SK-N-SH treated with all-trans-retinoic acid at 6 μM for 48 hours (cell line): ENCODE measurements at regions not wholly inside any gene's neighbourhood (a gene's known extent, or its start where the extent isn't known, plus 50 kb on each side); places are given as distances from the start of the nearest gene placed in this dataset.
"Not testable (repeated sequence)": the region's sequence is repeated elsewhere in the genome, so short reads cannot be mapped to it uniquely, and the experiment has no call there.

Experiments
- ATAC-seq: fragments of 200-7000 bp; cut with Tn5 transposase; 3 replicates; pipeline ENCODE4 v1.9.1; 2020; ENCODE audit warnings: mild to moderate bottlenecking, moderate library complexity
- ARNTL ChIP-seq: fragments of 450-650 bp; formaldehyde crosslinking; IDR thresholded peaks from 2 replicates; pipeline ENCODE4 v1.5.0; 2020; ENCODE audit warnings: low read depth, mild to moderate bottlenecking, moderate library complexity, borderline replicate concordance
- BACH2 ChIP-seq: fragments of 250-450 bp; sonication (Bioruptor Pico); IDR thresholded peaks from 2 replicates; pipeline ENCODE4 v1.9.0; 2021; ENCODE audit warnings: mild to moderate bottlenecking, borderline replicate concordance
- CREB5 ChIP-seq: fragments of 250-450 bp; sonication (Bioruptor Pico); IDR thresholded peaks from 2 replicates; pipeline ENCODE4 v1.5.1; 2020; ENCODE audit warnings: low read depth, mild to moderate bottlenecking, moderate library complexity
- CSDC2 ChIP-seq: fragments of 250-450 bp; sonication (Bioruptor Pico); IDR thresholded peaks from 2 replicates; pipeline ENCODE4 v1.5.0; 2020; ENCODE audit warnings: mild to moderate bottlenecking, moderate library complexity
- ESRRG ChIP-seq: fragments of 250-450 bp; sonication (Bioruptor Pico); IDR thresholded peaks from 2 replicates; pipeline ENCODE4 v1.6.1; 2021; ENCODE audit warnings: mild to moderate bottlenecking
- ISL1 ChIP-seq: fragments of 250-450 bp; sonication (Bioruptor Pico); IDR thresholded peaks from 2 replicates; pipeline ENCODE4 v2.1.2; 2022; ENCODE audit warnings: mild to moderate bottlenecking, moderate library complexity
- OSR1 ChIP-seq: fragments of 250-450 bp; sonication (Bioruptor Pico); IDR thresholded peaks from 2 replicates; pipeline ENCODE4 v1.8.0; 2022; ENCODE audit warnings: moderate library complexity, mild to moderate bottlenecking, inconsistent platforms
- PPARA ChIP-seq: fragments of 250-450 bp; sonication (Bioruptor Pico); IDR thresholded peaks from 2 replicates; pipeline ENCODE4 v1.5.0; 2020; ENCODE audit warnings: mild to moderate bottlenecking, borderline replicate concordance
- RARB ChIP-seq: fragments of 250-450 bp; sonication (Bioruptor Pico); IDR thresholded peaks from 2 replicates; pipeline ENCODE4 v1.8.0; 2021; ENCODE audit warnings: mild to moderate bottlenecking, moderate library complexity
- SNAI2 ChIP-seq: fragments of 250-450 bp; sonication (Bioruptor Pico); IDR thresholded peaks from 2 replicates; pipeline ENCODE4 v1.5.0; 2020; ENCODE audit warnings: mild to moderate bottlenecking, moderate library complexity
- TOX ChIP-seq: fragments of 250-450 bp; sonication (Bioruptor Pico); IDR thresholded peaks from 2 replicates; pipeline ENCODE4 v1.8.0; 2021; ENCODE audit warnings: mild to moderate bottlenecking, moderate library complexity, borderline replicate concordance
- TSHZ2 ChIP-seq: fragments of 250-450 bp; sonication (Bioruptor Pico); IDR thresholded peaks from 2 replicates; pipeline ENCODE4 v1.5.0; 2020; ENCODE audit warnings: mild to moderate bottlenecking, moderate library complexity
- ZC3H10 ChIP-seq: fragments of 250-450 bp; sonication (Bioruptor Pico); IDR thresholded peaks from 2 replicates; pipeline ENCODE4 v1.5.1; 2021; ENCODE audit warnings: mild to moderate bottlenecking, moderate library complexity
- ZFP3 ChIP-seq: fragments of 250-450 bp; sonication (Bioruptor Pico); IDR thresholded peaks from 2 replicates; pipeline ENCODE4 v1.5.0; 2020; ENCODE audit warnings: mild to moderate bottlenecking, moderate library complexity
- ZFP30 ChIP-seq: fragments of 450-650 bp; formaldehyde crosslinking; IDR thresholded peaks from 2 replicates; pipeline ENCODE4 v1.5.0; 2022; ENCODE audit warnings: mild to moderate bottlenecking, moderate library complexity
- ZNF565 ChIP-seq: fragments of 450-650 bp; formaldehyde crosslinking; conservative IDR thresholded peaks from 2 replicates; pipeline ENCODE4 v1.5.0; 2020; ENCODE audit warnings: low read depth, mild to moderate bottlenecking, moderate library complexity
- ZNF70 ChIP-seq: fragments of 450-650 bp; formaldehyde crosslinking; IDR thresholded peaks from 2 replicates; pipeline ENCODE4 v1.5.0; 2020; ENCODE audit warnings: mild to moderate bottlenecking, moderate library complexity
- ZNF8 ChIP-seq: fragments of 450-650 bp; formaldehyde crosslinking; IDR thresholded peaks from 2 replicates; pipeline ENCODE4 v1.5.0; 2020; ENCODE audit warnings: mild to moderate bottlenecking, moderate library complexity
- TF ChIP-seq, protein P1 (sequence below): fragments of 250-450 bp; sonication (Bioruptor Pico); IDR thresholded peaks from 2 replicates; pipeline ENCODE4 v1.8.0; 2020; ENCODE audit warnings: mild to moderate bottlenecking, moderate library complexity, borderline replicate concordance

DNA sequence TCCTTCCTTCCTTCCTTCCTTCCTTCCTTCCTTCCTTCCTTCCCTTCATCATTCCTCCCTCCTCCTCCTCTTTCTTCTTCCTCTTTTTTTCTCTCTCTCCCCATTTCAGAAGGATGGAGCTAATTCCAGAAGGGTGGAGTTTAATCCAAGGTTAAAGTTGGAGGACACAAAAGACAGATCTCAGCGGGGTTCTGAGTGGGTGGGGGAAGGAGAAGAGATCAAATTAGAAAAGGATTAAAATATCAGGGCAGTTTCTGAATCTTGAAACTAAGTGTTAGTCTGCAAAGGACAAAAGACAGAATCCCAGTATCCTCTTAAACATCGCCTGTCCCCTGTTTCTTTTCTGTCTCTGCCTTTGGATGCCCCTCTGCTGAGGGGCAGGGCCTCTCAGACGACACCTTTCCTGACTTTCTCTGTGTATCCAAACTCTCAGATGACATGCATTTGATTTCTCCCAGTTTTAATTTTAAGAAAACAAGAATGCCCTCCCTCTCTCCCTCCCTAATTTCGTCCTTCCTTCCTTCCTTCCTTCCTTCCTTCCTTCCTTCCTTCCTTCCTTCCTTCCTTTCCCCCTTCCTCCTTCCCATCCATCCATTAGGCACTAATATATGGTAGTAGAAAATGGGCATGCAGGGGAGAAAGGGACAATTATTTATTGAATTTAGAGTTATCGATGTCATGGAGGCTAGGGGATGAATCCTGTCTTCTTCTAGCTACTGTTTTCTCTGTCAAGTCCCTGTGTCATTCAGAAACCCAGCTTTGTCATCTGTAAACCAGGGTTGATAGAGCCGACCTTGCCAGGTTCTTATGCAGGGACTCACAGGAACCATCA is 269.1 kb downstream of the VRK1 start:
- TF ChIP-seq SNAI2 (CRISPR knock-in tag) (no peak), CSDC2 (CRISPR knock-in tag) (no peak), ZC3H10 (CRISPR knock-in tag) (no peak)
- no peak for ATAC-seq

GRCh38 chr14:97068293-97068692 is 271.1 kb downstream of the VRK1 start:
- not testable (repeated sequence) for ATAC-seq

DNA sequence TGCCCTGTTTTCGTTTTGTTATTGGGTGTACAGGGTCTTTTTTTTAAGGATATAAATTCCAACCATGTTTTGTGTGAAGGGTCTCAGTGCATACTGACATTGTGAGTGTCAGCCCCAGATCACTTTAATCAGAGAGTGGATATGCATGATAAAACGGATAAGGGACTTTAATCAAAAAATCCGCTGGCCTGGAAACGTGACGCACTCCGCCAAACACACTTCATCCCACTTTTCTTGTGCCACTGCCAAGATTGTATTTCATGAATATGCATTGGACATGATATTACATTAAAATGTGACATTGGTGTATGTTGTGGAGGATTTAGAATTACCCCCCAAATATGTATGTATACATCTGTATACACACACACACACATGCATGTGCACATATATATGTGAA is 273.1 kb downstream of the VRK1 start:
- ATAC-seq: no peak
- TF ChIP-seq, protein P1, sequence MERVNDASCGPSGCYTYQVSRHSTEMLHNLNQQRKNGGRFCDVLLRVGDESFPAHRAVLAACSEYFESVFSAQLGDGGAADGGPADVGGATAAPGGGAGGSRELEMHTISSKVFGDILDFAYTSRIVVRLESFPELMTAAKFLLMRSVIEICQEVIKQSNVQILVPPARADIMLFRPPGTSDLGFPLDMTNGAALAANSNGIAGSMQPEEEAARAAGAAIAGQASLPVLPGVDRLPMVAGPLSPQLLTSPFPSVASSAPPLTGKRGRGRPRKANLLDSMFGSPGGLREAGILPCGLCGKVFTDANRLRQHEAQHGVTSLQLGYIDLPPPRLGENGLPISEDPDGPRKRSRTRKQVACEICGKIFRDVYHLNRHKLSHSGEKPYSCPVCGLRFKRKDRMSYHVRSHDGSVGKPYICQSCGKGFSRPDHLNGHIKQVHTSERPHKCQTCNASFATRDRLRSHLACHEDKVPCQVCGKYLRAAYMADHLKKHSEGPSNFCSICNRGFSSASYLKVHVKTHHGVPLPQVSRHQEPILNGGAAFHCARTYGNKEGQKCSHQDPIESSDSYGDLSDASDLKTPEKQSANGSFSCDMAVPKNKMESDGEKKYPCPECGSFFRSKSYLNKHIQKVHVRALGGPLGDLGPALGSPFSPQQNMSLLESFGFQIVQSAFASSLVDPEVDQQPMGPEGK (CRISPR knock-in tag): no peak
- TF ChIP-seq TOX (CRISPR knock-in tag) (no peak), ZNF8 (CRISPR knock-in tag) (no peak), ISL1 (no peak), OSR1 (no peak), SNAI2 (CRISPR knock-in tag) (no peak), BACH2 (CRISPR knock-in tag) (no peak), ZC3H10 (CRISPR knock-in tag) (no peak), TSHZ2 (CRISPR knock-in tag) (no peak), ZNF565 (CRISPR knock-in tag) (no peak), RARB (CRISPR knock-in tag) (no peak)

DNA sequence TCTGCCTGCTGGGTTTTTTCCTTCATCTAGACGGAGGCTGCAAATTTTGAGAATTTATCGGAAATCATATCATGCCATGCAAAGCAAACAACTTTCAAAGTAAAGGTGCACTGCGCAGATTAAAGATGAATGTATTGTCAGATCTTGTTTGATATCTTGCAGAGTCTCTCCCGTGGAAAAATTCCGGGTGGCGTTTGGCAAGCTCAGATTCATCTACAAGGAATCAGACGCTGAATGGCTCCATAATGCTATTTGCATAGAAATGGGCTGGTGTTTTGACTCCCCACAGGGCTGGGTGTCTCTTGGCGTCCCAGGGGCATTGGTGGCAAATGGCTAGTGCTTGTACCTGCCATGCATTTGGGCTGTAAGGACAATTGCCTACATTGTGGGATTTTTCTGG is 274.0 kb downstream of the VRK1 start:
- no peak for ATAC-seq
- no peak for TF ChIP-seq CREB5 (CRISPR knock-in tag)
- TF ChIP-seq ZNF565 (CRISPR knock-in tag): no peak
- TF ChIP-seq ZC3H10 (CRISPR knock-in tag): no peak
- no peak for TF ChIP-seq SNAI2 (CRISPR knock-in tag)
- TF ChIP-seq ARNTL (CRISPR knock-in tag): no peak
- no peak for TF ChIP-seq PPARA
- TF ChIP-seq ZFP3: no peak

DNA sequence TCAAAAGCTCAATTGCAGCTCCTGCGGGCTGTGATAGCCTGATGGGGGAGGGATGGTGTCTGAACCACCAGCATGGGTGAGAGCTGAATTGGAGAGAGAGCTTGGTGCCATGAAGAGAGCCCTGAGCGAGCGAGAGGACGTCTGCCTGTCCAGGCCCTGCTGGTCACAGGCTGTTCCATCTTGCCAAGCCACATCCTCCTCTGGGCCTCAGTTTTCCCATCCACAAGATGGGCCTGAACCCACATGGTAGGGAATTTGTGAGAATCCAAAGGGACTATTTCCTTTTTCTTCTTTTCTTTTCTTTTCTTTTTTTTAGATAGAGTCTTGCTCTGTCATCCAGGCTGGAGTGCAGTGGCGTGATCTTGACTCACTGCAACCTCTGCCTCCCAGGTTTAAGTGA is 276.4 kb downstream of the VRK1 start:
- no peak for ATAC-seq
- TF ChIP-seq SNAI2 (CRISPR knock-in tag) (no peak), TOX (CRISPR knock-in tag) (no peak), ZFP30 (no peak), BACH2 (CRISPR knock-in tag) (no peak), ESRRG (CRISPR knock-in tag) (no peak), CREB5 (CRISPR knock-in tag) (no peak), ZFP3 (no peak), ZNF70 (CRISPR knock-in tag) (no peak), ARNTL (CRISPR knock-in tag) (no peak), OSR1 (no peak), ISL1 (no peak), ZNF565 (CRISPR knock-in tag) (no peak), ZC3H10 (CRISPR knock-in tag) (no peak), TSHZ2 (CRISPR knock-in tag) (no peak)
- TF ChIP-seq, protein P1 (CRISPR knock-in tag): no peak
